OCI-LY3 (cell line): ENCODE measurements at regions not wholly inside any gene's neighbourhood (a gene's known extent, or its start where the extent isn't known, plus 50 kb on each side); places are given as distances from the start of the nearest gene placed in this dataset.

ENCODE experiments used
- H2AFZ ChIP-seq: fragments of 200-600, 300-600 bp; shearing (Covaris generic); 2 replicates; pipeline ENCODE4 v1.6.0; 2014; ENCODE audit warnings: antibody characterized with exemption, low read depth, low read length
- H3K27ac ChIP-seq: fragments of 200-600, 300-600 bp; sonication (generic); 2 replicates; pipeline ENCODE4 v1.5.1; 2014; ENCODE audit warnings: mild to moderate bottlenecking, low read length, moderate library complexity, mixed read lengths
- H3K27me3 ChIP-seq: fragments of 200-600, 300-600 bp; sonication (generic); 2 replicates; pipeline ENCODE4 v1.6.1; 2014; ENCODE audit warnings: low read depth, low read length, mixed read lengths
- H3K36me3 ChIP-seq: fragments of 200-600, 300-600 bp; sonication (generic); replicated peaks from 2 replicates; pipeline ENCODE3; 2014; ENCODE audit warnings: low read depth, low read length, mixed read lengths
- H3K4me1 ChIP-seq: fragments of 300-600, 200-600 bp; sonication (generic); 2 replicates; pipeline ENCODE4 v1.6.1; 2014; ENCODE audit warnings: low read length, mixed read lengths
- H3K4me2 ChIP-seq: fragments of 200-600, 300-600 bp; sonication (generic); 2 replicates; pipeline ENCODE4 v1.6.1; 2014; ENCODE audit warnings: low read length, mixed read lengths
- H3K4me3 ChIP-seq: fragments of 300-600, 200-600 bp; sonication (generic); 2 replicates; pipeline ENCODE4 v1.5.1; 2014; ENCODE audit warnings: antibody characterized with exemption, mild to moderate bottlenecking, low read length, moderate library complexity
- H3K79me2 ChIP-seq: fragments of 300-600, 200-600 bp; shearing (Covaris generic); 2 replicates; pipeline ENCODE4 v1.6.1; 2014; ENCODE audit warnings: mild to moderate bottlenecking, low read length, mixed read lengths
- H3K9ac ChIP-seq: fragments of 300-600, 200-600 bp; shearing (Covaris generic); 2 replicates; pipeline ENCODE4 v1.6.0; 2014; ENCODE audit warnings: mild to moderate bottlenecking, low read length, moderate library complexity
- H3K9me3 ChIP-seq: fragments of 200-600, 300-600 bp; shearing (Covaris generic); 2 replicates; pipeline ENCODE4 v1.6.1; 2014; ENCODE audit warnings: low read length, mixed read lengths; ENCODE audit not compliant: insufficient read depth
- H4K20me1 ChIP-seq: fragments of 200-600, 300-600 bp; sonication (generic); 2 replicates; pipeline ENCODE4 v1.6.1; 2016; ENCODE audit warnings: low read length, mixed read lengths; ENCODE audit not compliant: insufficient read depth
- CTCF ChIP-seq: fragments of 200-600, 300-600 bp; sonication (generic); IDR thresholded peaks from 2 replicates; pipeline ENCODE4 v1.5.1; 2014; ENCODE audit warnings: antibody characterized with exemption, low read length, low read depth
- EZH2phosphoT487 ChIP-seq: fragments of 200-600 bp; shearing (Covaris generic); IDR thresholded peaks from 2 replicates; pipeline ENCODE4 v1.6.1; 2018; ENCODE audit warnings: antibody characterized with exemption, mixed run types, low read depth

- Histone ChIP-seq H3K36me3 (no peaks in the 10 kb centered on the region), H2AFZ (no peak overlapping the region), H3K27ac (no peak overlapping the region), H4K20me1 (no peaks in the 10 kb centered on the region), H3K27me3 (no peaks in the 10 kb centered on the region), H3K9me3 (no peaks in the 10 kb centered on the region), H3K4me3 (no peak overlapping the region), H3K4me1 (no peaks in the 10 kb centered on the region; the same call in 1 of the 2 replicates), H3K79me2 (no peaks in the 10 kb centered on the region), H3K9ac (no peak overlapping the region), H3K4me2 (no peak overlapping the region)
- TF ChIP-seq CTCF (no peak), EZH2phosphoT487 (no peak)
These were observed 120.0 kb upstream of the DCBLD2 start for GRCh38 chr3:99021466-99021865.

- no peak overlapping the region for H3K27ac ChIP-seq
- TF ChIP-seq CTCF: no peak
- TF ChIP-seq EZH2phosphoT487: no peak
- H3K4me1 ChIP-seq: no peaks in the 10 kb centered on the region; the same call in 1 of the 2 replicates
- no peak overlapping the region for H2AFZ ChIP-seq
- H3K79me2 ChIP-seq: no peaks in the 10 kb centered on the region
- H3K9ac ChIP-seq: no peak overlapping the region
- H3K9me3 ChIP-seq: no peaks in the 10 kb centered on the region
- H3K27me3 ChIP-seq: no peaks in the 10 kb centered on the region
- no peaks in the 10 kb centered on the region for H4K20me1 ChIP-seq
- H3K4me2 ChIP-seq: no peak overlapping the region
- no peaks in the 10 kb centered on the region for H3K36me3 ChIP-seq
- no peak overlapping the region for H3K4me3 ChIP-seq
These were observed 115.0 kb upstream of the DCBLD2 start for GRCh38 chr3:99016452-99016851.

- no peaks in the 10 kb centered on the region for H3K27me3 ChIP-seq
- H4K20me1 ChIP-seq: no peaks in the 10 kb centered on the region
- H3K79me2 ChIP-seq: no peaks in the 10 kb centered on the region
- TF ChIP-seq CTCF (no peak), EZH2phosphoT487 (no peak)
- H3K36me3 ChIP-seq: no peaks in the 10 kb centered on the region
- H2AFZ ChIP-seq: no peak overlapping the region
- no peak overlapping the region for H3K4me3 ChIP-seq
- no peaks in the 10 kb centered on the region for H3K9me3 ChIP-seq
- no peaks in the 10 kb centered on the region; the same call in 1 of the 2 replicates for H3K4me1 ChIP-seq
- no peak overlapping the region for H3K4me2 ChIP-seq
- no peak overlapping the region for H3K27ac ChIP-seq
- no peak overlapping the region for H3K9ac ChIP-seq
These were observed 112.4 kb upstream of the DCBLD2 start for GRCh38 chr3:99013777-99014315.

- Histone ChIP-seq H3K4me1 (no peaks in the 10 kb centered on the region; the same call in 1 of the 2 replicates), H3K4me3 (no peak overlapping the region), H3K9me3 (no peaks in the 10 kb centered on the region), H3K4me2 (no peak overlapping the region), H3K9ac (no peak overlapping the region), H3K27me3 (no peaks in the 10 kb centered on the region), H3K36me3 (no peaks in the 10 kb centered on the region), H4K20me1 (no peaks in the 10 kb centered on the region), H2AFZ (no peak overlapping the region), H3K27ac (no peak overlapping the region), H3K79me2 (no peaks in the 10 kb centered on the region)
- no peak for TF ChIP-seq CTCF
- TF ChIP-seq EZH2phosphoT487: no peak
These were observed 111.6 kb upstream of the DCBLD2 start for GRCh38 chr3:99013077-99013476.
